Pancreas (tissue), 10 donors: ENCODE measurements at regions not wholly inside any gene's neighbourhood (a gene's known extent, or its start where the extent isn't known, plus 50 kb on each side); places are given as distances from the start of the nearest gene placed in this dataset.

Experiments used
- ATAC-seq, 4 donors: fragments of 200-7000 bp; cut with Tn5 transposase; one replicate each; pipeline versions ENCODE4 v1.8.0 to v1.9.1; 2020; ENCODE audit warnings: mild to moderate bottlenecking in 4 of 4, moderate library complexity in 4 of 4
- DNase-seq, 6 donors: peaks; one replicate each; pipeline ENCODE4 v3.0.0-alpha.2; 2020
- FAIRE-seq: peaks from 2 replicates; lab custom pipeline; 2012; peaks lifted over from hg19 to GRCh38; lab: Jason Lieb, UNC
- H3K27ac ChIP-seq, 4 donors: fragments of 200-600 bp; sonication (generic); 1 replicate in 3 of 4; 2 replicates in 1 of 4; pipeline versions ENCODE4 v1.5.0 to v1.8.0; 2020
- H3K27me3 ChIP-seq, 4 donors: fragments of 200-600 bp; one replicate each; pipeline ENCODE4 v1.8.0; 2021
- H3K36me3 ChIP-seq, 3 donors: fragments of 200-600 bp; sonication (generic) in 1 of 3; one replicate each; pipeline versions ENCODE4 v1.5.0 to v1.8.0; 2020 to 2021
- H3K4me1 ChIP-seq, 3 donors: fragments of 200-600 bp; one replicate each; pipeline ENCODE4 v1.8.0; 2021
- H3K4me3 ChIP-seq, 4 donors: fragments of 200-600 bp; sonication (generic) in 2 of 4; one replicate each; pipeline versions ENCODE4 v1.5.0 to v1.8.0; 2020 to 2021
- H3K9me3 ChIP-seq, 4 donors: fragments of 200-600 bp; one replicate each; pipeline ENCODE4 v1.8.0; 2021
- WGBS, 2 donors: extraction: QIAGEN DNeasy Blood & Tissue Kit; methylation state at CpG; one replicate each; pipeline ENCODE4 v1.1.7; 2013; 5-methylcytosine and 5-hydroxymethylcytosine counted together
- intact Hi-C, 3 donors: fragments of 100-400 bp; cut with DNase I; formaldehyde crosslinking; loops; one replicate each; pipeline versions ENCODE4 v1.11.1 to v1.14.2; 2022
- TF ChIP-seq, protein P1 (sequence below), 4 donors: fragments of 200-600 bp; sonication (generic) in 3 of 4; IDR thresholded peaks; one replicate each; pipeline versions ENCODE4 v1.5.0 to v1.8.0; 2021; ENCODE audit warnings: antibody characterized with exemption in 4 of 4
- donor health status: healthy with polysubstance abuse.
- donor health status: DM: no; HTN: no; CAD: no; lungs with moderate emphysema.
- donor health status: DM: no; HTN: no; CAD: no.
- donor health status: control.
- donor health status: control.
- donor health status: Bipolar disorder and iron deficiency.
- donor health status: DM: yes; HTN: yes; CAD: no.
- donor health status: DM: no; HTN: no; CAD: no.
- donor health status: DM: no; HTN: no; CAD: no.
- donor health status: DM: yes; HTN: yes; CAD: no.

DNA sequence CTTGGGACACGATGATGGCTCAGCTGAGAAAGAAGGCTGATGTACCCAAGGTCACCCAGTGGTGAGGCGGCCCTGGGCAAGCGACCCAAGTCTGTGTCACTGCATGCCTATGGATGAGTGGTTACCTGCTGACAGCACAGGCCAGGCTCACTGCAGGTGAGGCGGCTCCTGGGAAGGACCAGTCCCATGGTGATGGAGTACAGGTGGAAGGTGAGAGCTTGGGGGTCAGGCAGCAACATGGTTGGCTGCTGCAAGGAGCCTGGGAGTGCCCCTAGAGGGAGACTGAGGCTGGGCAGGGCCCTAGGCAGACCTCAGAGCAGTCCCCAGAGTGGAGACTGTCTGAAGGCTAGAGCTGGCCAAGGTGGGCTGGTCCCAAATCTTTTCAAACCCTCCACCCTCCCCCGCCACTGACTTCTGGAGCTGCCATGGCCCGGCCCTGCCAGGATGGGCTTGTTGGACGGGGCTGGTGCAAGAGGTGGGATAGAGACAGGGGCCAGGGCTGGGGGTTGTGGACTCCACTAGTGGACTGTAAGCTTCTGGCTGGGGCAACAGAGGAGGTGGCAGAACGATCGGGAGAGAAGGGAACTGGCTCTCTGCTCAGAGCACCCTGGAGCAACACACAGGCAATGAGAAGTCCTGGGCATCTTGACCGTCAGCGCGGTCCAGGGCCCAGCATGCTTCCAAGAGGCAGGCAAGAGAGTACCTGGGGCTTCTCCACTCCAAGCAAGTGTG lies 72.5 kb upstream of the SLC6A11 start:
- DNase-seq: no peak
- no peak for ATAC-seq
- Histone ChIP-seq H3K4me3 (no peak overlapping the region), H3K27ac (no peak overlapping the region), H3K9me3 (no peaks in the 10 kb centered on the region), H3K4me1 (no peaks in the 10 kb centered on the region), H3K27me3 (peaks cover 0 to 6% (median 0%) of the 10 kb centered on the region in 4 donors), H3K36me3 (no peaks in the 10 kb centered on the region)
- WGBS, 2 donors: 70 to 75% methylated on average over 11 to 12 of the region's 12 CpGs
- intact Hi-C loops: loop anchor here in 2 of 3 donors (5.0 to 10.0 kb wide), 2 partner anchors 329 to 396 kb away; no protein-coding TSS in a partner anchor
- TF ChIP-seq, protein P1, sequence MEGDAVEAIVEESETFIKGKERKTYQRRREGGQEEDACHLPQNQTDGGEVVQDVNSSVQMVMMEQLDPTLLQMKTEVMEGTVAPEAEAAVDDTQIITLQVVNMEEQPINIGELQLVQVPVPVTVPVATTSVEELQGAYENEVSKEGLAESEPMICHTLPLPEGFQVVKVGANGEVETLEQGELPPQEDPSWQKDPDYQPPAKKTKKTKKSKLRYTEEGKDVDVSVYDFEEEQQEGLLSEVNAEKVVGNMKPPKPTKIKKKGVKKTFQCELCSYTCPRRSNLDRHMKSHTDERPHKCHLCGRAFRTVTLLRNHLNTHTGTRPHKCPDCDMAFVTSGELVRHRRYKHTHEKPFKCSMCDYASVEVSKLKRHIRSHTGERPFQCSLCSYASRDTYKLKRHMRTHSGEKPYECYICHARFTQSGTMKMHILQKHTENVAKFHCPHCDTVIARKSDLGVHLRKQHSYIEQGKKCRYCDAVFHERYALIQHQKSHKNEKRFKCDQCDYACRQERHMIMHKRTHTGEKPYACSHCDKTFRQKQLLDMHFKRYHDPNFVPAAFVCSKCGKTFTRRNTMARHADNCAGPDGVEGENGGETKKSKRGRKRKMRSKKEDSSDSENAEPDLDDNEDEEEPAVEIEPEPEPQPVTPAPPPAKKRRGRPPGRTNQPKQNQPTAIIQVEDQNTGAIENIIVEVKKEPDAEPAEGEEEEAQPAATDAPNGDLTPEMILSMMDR (IDR thresholded peaks at IDR 0.05): no peak
- FAIRE-seq: no peak

DNA sequence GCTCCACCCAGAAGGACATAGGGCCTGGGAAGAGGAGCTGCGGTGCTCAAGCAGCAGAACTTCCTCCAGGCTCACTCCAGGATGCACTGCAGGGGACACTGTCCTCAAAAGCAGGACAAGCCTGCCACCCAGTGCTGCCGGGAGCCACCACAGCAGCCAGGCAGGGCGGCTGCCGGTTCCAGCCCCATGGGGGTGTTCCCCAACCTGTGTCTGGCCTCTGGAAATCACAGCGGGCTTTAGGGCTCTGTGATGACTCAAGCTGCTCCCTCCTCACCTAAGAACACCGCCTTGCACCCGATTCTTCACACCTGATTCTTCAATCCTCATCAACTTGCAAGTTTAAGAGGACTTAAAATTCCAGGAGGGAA lies 71.9 kb upstream of the SLC6A11 start:
- intact Hi-C loops: loop anchor here in 2 of 3 donors (5.0 to 10.0 kb wide), 2 partner anchors 329 to 397 kb away; no protein-coding TSS in a partner anchor
- Histone ChIP-seq H3K4me1 (no peaks in the 10 kb centered on the region), H3K9me3 (no peaks in the 10 kb centered on the region), H3K4me3 (no peak overlapping the region), H3K27me3 (peaks cover 0 to 6% (median 0%) of the 10 kb centered on the region in 4 donors), H3K36me3 (no peaks in the 10 kb centered on the region), H3K27ac (no peak overlapping the region)
- DNase-seq (no peak), FAIRE-seq (no peak), ATAC-seq (no peak)
- TF ChIP-seq, protein P1 (IDR thresholded peaks at IDR 0.05): no peak
- WGBS, 2 donors: 17 to 21% methylated on average over 7 of the region's 7 CpGs

DNA sequence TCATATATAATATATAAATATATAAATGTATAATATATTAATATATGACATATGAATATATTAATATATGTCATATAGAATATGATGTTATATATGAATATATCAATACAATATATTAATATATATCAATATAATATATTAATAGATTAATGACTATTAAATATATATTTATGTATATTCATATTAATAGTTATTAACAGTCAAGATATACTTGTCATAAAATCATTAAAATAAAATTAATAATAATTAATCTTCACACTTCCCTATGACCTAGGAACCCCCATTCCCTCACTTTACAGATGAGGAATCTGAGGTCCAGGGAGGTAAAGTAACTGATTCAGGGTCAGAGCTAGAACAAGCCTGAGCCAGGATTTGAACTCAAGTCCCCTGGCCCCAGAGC lies 70.6 kb upstream of the SLC6A11 start:
- H3K4me3 ChIP-seq: no peak overlapping the region
- DNase-seq (no peak), ATAC-seq (no peak), FAIRE-seq (no peak)
- TF ChIP-seq, protein P1 (IDR thresholded peaks at IDR 0.05): no peak
- intact Hi-C loops: loop anchor here in 1 of 3 donors (10.0 kb wide), 1 partner anchor 331 kb away; no protein-coding TSS in a partner anchor
- H3K4me1 ChIP-seq: no peaks in the 10 kb centered on the region
- no peaks in the 10 kb centered on the region for H3K9me3 ChIP-seq
- H3K27me3 ChIP-seq: peaks cover 0 to 6% (median 0%) of the 10 kb centered on the region in 4 donors
- H3K27ac ChIP-seq: no peak overlapping the region
- H3K36me3 ChIP-seq: no peaks in the 10 kb centered on the region

DNA sequence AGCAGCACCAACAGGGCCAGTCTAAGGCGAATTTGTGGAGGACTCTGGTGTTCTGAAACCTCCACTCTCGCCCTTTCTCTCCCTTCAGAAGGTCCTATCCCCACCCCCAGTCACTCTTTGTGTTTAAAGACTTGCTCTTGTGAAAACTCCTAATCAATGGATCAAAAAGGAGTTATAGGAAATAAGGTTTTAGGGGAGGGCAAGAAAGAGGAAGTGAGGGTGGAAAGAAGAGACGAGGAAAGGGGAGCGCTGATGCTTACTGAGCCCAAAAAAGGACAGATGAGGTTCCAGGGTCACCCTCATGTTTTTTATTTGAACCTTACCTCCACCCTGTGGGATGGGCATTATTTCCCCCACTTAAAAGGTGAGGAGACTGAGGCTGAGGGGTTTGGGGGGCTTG lies 70.0 kb upstream of the SLC6A11 start:
- Histone ChIP-seq H3K4me3 (no peak overlapping the region), H3K9me3 (no peaks in the 10 kb centered on the region), H3K27ac (no peak overlapping the region), H3K36me3 (no peaks in the 10 kb centered on the region), H3K4me1 (no peaks in the 10 kb centered on the region), H3K27me3 (peaks cover 0 to 6% (median 0%) of the 10 kb centered on the region in 4 donors)
- FAIRE-seq (no peak), ATAC-seq (no peak), DNase-seq (no peak)
- intact Hi-C loops: loop anchor here in 1 of 3 donors (10.0 kb wide), 1 partner anchor 331 kb away; no protein-coding TSS in a partner anchor
- TF ChIP-seq, protein P1 (IDR thresholded peaks at IDR 0.05): no peak
- 47 to 52% methylated on average over 4 of the region's 4 CpGs for WGBS, 2 donors

DNA sequence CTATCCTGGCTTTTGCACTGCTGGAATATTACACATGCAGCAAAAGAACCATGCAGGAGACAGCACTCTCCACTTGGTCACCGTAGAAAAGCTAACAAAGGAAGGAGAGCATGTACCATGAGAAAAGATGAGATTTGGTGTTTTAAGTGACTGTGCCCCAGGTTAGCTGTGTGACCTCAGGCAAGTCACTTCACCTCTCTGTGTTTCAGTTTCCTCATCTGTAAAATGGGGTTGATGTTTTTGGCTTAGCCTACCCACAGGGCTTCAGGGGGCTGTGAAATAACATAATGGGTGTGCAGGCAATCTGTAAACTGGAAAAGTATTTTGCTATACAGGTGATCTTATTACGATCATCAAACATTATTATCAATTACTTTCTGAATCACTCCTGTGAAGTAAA lies 69.3 kb upstream of the SLC6A11 start:
- Histone ChIP-seq H3K36me3 (no peaks in the 10 kb centered on the region), H3K27ac (no peak overlapping the region), H3K9me3 (no peaks in the 10 kb centered on the region), H3K4me1 (no peaks in the 10 kb centered on the region), H3K27me3 (peaks cover 0 to 6% (median 0%) of the 10 kb centered on the region in 4 donors), H3K4me3 (no peak overlapping the region)
- TF ChIP-seq, protein P1 (IDR thresholded peaks at IDR 0.05): no peak
- no peak for ATAC-seq
- intact Hi-C loops: loop anchor here in 1 of 3 donors (10.0 kb wide), 1 partner anchor 332 kb away; no protein-coding TSS in a partner anchor
- DNase-seq: no peak
- FAIRE-seq: no peak
- 60 to 65% methylated on average over 2 of the region's 2 CpGs for WGBS, 2 donors
